ENCODE measurements at regions not wholly inside any gene's neighbourhood (a gene's known extent, or its start where the extent isn't known, plus 50 kb on each side); places are given as distances from the start of the nearest gene placed in this dataset.

GRCh38 chr3:22990291-22991200, 212.6 kb upstream of the UBE2E2 start:
- no peak overlapping the region for H3K27ac Mint-ChIP-seq
- peaks cover 0 to 14% (median 2%) of the 10 kb centered on the region in 8 donors for H3K9me3 Mint-ChIP-seq

DNA sequence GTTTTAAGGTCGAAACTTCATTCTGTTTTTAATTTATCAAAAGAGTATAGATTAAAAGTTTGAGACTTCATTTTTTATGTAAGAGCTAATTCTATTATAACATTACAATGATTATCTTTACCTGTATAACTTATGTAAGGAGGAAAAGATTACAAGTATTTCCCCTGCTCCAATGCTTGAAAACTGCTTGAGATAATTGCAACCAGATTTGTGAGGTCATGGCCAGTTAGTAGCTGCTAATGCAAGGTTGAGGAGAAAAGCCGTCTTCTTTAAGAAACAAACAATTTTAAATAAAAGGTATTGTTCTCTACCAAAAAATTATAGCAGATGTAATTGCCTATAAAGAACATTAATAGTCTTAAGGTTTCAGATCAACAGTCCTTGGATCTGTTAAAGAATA, 208.3 kb upstream of the UBE2E2 start:
- Mint-ChIP-seq H3K4me3 (no peak overlapping the region), H3K27ac (no peak overlapping the region), H3K4me1 (no peaks in the 10 kb centered on the region), H3K36me3 (no peaks in the 10 kb centered on the region), H3K9me3 (peaks cover 0 to 4% (median 0%) of the 10 kb centered on the region in 8 donors), H3K27me3 (no peaks in the 10 kb centered on the region)
- H3K9me3 ChIP-seq (ENCODE audit: control insufficient read depth in 1 of 2, low read length in 2 of 2) = no peaks in the 10 kb centered on the region
- ChIA-PET POLR2A (ENCODE audit: partially characterized antibody) (no interaction called here), CTCF (ENCODE audit: partially characterized antibody) (no interaction called here)
- no peak for DNase-seq
- intact Hi-C loops (cut with micrococcal nuclease) = no loop called here
- no peaks in the 10 kb centered on the region for H3K4me1 ChIP-seq (ENCODE audit: insufficient read depth, low read length)
- H3K27me3 ChIP-seq (ENCODE audit: insufficient read depth, low read length) = no peaks in the 10 kb centered on the region
- H3K27ac ChIP-seq (ENCODE audit: low read depth, low read length) = no peak overlapping the region
- no peaks in the 10 kb centered on the region for H3K36me3 ChIP-seq (ENCODE audit: insufficient read depth, low read length)
- no peak overlapping the region for H3K4me3 ChIP-seq (ENCODE audit: low read length in 2 of 2)

More at GRCh38 chr3:22990291-22991200, 212.6 kb upstream of the UBE2E2 start:
- no peaks in the 10 kb centered on the region for H3K27me3 ChIP-seq (ENCODE audit: insufficient read depth, low read length)
- no peaks in the 10 kb centered on the region for H3K36me3 ChIP-seq (ENCODE audit: insufficient read depth, low read length)
- no peaks in the 10 kb centered on the region for H3K36me3 Mint-ChIP-seq
- peak in 1 of 5 donors; percentile 0 for DNase-seq
- H3K4me3 ChIP-seq (ENCODE audit: low read length in 2 of 2) = no peak overlapping the region
- no peaks in the 10 kb centered on the region for H3K9me3 ChIP-seq (ENCODE audit: control insufficient read depth in 1 of 2, low read length in 2 of 2)
- no peak overlapping the region for H3K27ac ChIP-seq (ENCODE audit: low read depth, low read length)
- no peaks in the 10 kb centered on the region for H3K4me1 ChIP-seq (ENCODE audit: insufficient read depth, low read length)
- intact Hi-C loops (cut with micrococcal nuclease) = no loop called here
- H3K4me3 Mint-ChIP-seq = no peak overlapping the region
- H3K4me1 Mint-ChIP-seq = no peaks in the 10 kb centered on the region
- ChIA-PET POLR2A (ENCODE audit: partially characterized antibody) (no interaction called here), CTCF (ENCODE audit: partially characterized antibody) (no interaction called here)
- no peaks in the 10 kb centered on the region for H3K27me3 Mint-ChIP-seq

DNA sequence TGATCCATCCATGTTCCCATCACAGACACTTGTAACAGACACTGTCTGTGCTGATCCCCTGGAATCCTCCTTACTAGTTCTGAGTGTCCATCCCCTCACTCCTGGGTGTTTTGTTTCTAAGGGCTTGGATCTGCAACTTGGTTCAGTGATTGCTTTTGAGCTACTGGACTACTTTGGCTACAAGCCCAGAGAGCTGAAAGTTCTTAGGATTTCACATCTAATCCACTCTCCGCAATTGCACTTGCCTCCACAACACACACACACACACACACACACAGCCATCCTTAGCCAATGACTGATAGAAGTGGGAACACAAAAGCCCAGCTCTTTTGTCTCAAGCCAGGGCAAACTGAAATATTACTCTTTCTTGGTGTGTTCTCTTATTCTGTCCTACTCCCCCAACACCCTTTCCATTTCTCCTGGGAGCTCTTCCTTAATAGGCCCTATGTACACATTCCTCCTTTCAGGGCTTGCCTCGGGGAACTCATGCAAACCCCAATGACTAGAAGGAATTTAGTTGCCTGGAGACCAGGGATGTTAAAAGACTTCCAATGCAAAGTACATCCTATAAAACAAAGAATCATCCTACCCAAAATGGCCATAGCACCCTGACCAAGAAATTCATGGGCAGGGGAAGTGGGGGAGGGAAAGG, 206.1 kb upstream of the UBE2E2 start:
- no peaks in the 10 kb centered on the region for H3K27me3 ChIP-seq (ENCODE audit: insufficient read depth, low read length)
- H3K27ac ChIP-seq (ENCODE audit: low read depth, low read length) = no peak overlapping the region
- no peaks in the 10 kb centered on the region for H3K4me1 ChIP-seq (ENCODE audit: insufficient read depth, low read length)
- H3K4me3 ChIP-seq (ENCODE audit: low read length in 2 of 2) = no peak overlapping the region
- no peak for DNase-seq
- ChIA-PET POLR2A (ENCODE audit: partially characterized antibody) (no interaction called here), CTCF (ENCODE audit: partially characterized antibody) (no interaction called here)
- no peaks in the 10 kb centered on the region for H3K27me3 Mint-ChIP-seq
- no peaks in the 10 kb centered on the region for H3K9me3 ChIP-seq (ENCODE audit: control insufficient read depth in 1 of 2, low read length in 2 of 2)
- no peaks in the 10 kb centered on the region for H3K36me3 ChIP-seq (ENCODE audit: insufficient read depth, low read length)
- no peaks in the 10 kb centered on the region for H3K36me3 Mint-ChIP-seq
- H3K4me3 Mint-ChIP-seq = no peak overlapping the region
- H3K4me1 Mint-ChIP-seq = no peaks in the 10 kb centered on the region
- H3K9me3 Mint-ChIP-seq = peaks cover 0 to 4% (median 0%) of the 10 kb centered on the region in 8 donors
- intact Hi-C loops (cut with micrococcal nuclease) = no loop called here
- H3K27ac Mint-ChIP-seq = no peak overlapping the region

DNA sequence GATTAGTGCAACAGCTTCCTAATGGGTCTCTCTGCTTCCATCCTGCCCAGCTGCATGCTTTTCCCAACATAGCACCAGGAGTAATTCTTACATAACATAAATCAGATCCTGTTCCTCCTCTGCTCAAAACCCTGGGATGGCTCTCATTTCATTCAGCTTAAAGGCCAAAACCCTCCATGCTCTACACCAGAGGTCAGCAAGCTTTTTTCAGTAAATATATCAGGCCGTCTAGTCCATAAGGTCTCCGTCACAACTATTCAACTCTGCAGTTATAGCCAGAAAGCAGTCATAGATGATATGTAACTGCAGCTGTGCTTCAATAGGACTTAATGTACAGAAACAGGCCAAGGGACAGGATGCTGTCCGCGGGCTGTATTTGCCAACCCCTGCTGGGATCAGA, 202.8 kb upstream of the UBE2E2 start:
- H3K36me3 ChIP-seq (ENCODE audit: insufficient read depth, low read length) = no peaks in the 10 kb centered on the region
- peaks cover 0 to 4% (median 0%) of the 10 kb centered on the region in 8 donors for H3K9me3 Mint-ChIP-seq
- H3K36me3 Mint-ChIP-seq = no peaks in the 10 kb centered on the region
- H3K4me3 Mint-ChIP-seq = no peak overlapping the region
- ChIA-PET CTCF (ENCODE audit: partially characterized antibody) (no interaction called here), POLR2A (ENCODE audit: partially characterized antibody) (no interaction called here)
- H3K27ac ChIP-seq (ENCODE audit: low read depth, low read length) = no peak overlapping the region
- H3K4me3 ChIP-seq (ENCODE audit: low read length in 2 of 2) = no peak overlapping the region
- no peaks in the 10 kb centered on the region for H3K27me3 ChIP-seq (ENCODE audit: insufficient read depth, low read length)
- H3K27me3 Mint-ChIP-seq = no peaks in the 10 kb centered on the region
- DNase-seq = no peak
- H3K27ac Mint-ChIP-seq = no peak overlapping the region
- intact Hi-C loops (cut with micrococcal nuclease) = no loop called here
- H3K4me1 ChIP-seq (ENCODE audit: insufficient read depth, low read length) = no peaks in the 10 kb centered on the region
- no peaks in the 10 kb centered on the region for H3K9me3 ChIP-seq (ENCODE audit: control insufficient read depth in 1 of 2, low read length in 2 of 2)
- H3K4me1 Mint-ChIP-seq = no peaks in the 10 kb centered on the region

DNA sequence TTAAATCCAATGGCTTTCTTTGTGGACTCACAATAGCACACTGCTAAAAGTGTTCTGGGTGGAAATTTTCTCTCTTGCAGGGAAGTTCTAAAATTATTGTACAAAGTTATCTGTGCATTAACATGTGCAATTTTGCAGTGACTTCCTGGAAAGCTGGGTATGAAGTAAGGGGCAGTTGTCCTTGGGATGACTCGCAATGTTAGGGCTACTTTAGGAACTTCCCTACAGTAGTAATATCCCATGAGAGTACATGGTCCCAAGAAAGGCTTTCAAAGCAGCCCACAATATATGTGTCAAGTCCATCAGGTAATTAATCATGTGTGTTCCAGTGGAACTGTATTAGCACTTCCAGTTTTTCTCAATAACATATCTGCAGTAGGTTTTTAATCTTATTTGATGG, 201.0 kb upstream of the UBE2E2 start:
- DNase-seq = no peak

DNA sequence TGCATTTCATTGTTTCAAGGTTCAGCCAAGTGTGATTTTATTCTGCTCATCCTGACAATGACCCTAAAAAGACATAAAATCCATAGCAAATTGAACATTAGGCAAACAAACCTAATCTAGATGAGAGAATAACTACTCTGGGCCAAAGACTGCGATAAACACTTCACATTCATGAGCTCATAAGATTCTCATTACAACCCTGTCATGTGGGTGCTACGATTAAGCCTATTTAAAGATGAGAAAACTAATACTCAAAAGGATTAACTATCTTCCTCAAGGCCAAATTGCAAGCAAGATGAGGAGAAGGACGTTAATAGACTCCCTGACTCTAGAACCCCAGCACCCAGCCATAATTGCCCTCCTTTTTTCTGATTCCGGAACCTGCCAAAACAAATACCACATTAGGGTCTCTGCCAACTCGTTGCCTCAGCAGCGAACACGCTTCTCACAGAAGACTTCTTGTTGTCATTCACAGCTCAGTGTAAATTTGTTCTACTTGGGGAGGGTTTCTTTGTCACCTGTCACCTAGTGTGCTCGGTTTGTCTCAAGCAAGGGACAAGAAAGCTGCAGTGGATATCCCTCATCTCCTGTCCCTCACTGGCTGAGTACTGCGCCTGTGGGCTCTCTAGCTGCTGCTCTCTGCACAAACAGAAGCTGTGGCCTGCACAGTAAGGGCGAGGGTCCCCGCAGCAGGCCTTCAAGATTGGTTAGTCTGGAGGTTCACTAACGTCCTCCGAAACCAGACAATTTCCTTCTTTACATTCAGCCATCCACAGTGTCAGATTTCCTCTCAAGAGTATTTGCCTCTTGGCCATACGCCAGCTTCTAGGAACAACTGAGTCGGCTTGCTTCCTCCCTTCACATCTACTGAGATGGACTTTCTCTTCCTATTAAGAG, 200.0 kb upstream of the UBE2E2 start:
- no peak for DNase-seq
- ChIA-PET POLR2A (ENCODE audit: partially characterized antibody) (no interaction called here), CTCF (ENCODE audit: partially characterized antibody) (no interaction called here)
- Mint-ChIP-seq H3K36me3 (no peaks in the 10 kb centered on the region), H3K27me3 (no peaks in the 10 kb centered on the region), H3K4me1 (no peaks in the 10 kb centered on the region), H3K9me3 (peaks cover 0 to 2% (median 0%) of the 10 kb centered on the region in 8 donors), H3K4me3 (no peak overlapping the region), H3K27ac (no peak overlapping the region)
- no peak overlapping the region for H3K4me3 ChIP-seq (ENCODE audit: low read length in 2 of 2)
- no peaks in the 10 kb centered on the region for H3K4me1 ChIP-seq (ENCODE audit: insufficient read depth, low read length)
- no peak overlapping the region for H3K27ac ChIP-seq (ENCODE audit: low read depth, low read length)
- no peaks in the 10 kb centered on the region for H3K36me3 ChIP-seq (ENCODE audit: insufficient read depth, low read length)
- intact Hi-C loops (cut with micrococcal nuclease) = no loop called here
- no peaks in the 10 kb centered on the region for H3K9me3 ChIP-seq (ENCODE audit: control insufficient read depth in 1 of 2, low read length in 2 of 2)
- H3K27me3 ChIP-seq (ENCODE audit: insufficient read depth, low read length) = no peaks in the 10 kb centered on the region

More for the DNA sequence above, 201.0 kb upstream of the UBE2E2 start:
- Mint-ChIP-seq H3K4me1 (no peaks in the 10 kb centered on the region), H3K27me3 (no peaks in the 10 kb centered on the region), H3K9me3 (peaks cover 0 to 2% (median 0%) of the 10 kb centered on the region in 8 donors), H3K4me3 (no peak overlapping the region), H3K36me3 (no peaks in the 10 kb centered on the region), H3K27ac (no peak overlapping the region)
- Histone ChIP-seq H3K4me1 (ENCODE audit: insufficient read depth, low read length) (no peaks in the 10 kb centered on the region), H3K36me3 (ENCODE audit: insufficient read depth, low read length) (no peaks in the 10 kb centered on the region), H3K9me3 (ENCODE audit: control insufficient read depth in 1 of 2, low read length in 2 of 2) (no peaks in the 10 kb centered on the region), H3K27ac (ENCODE audit: low read depth, low read length) (no peak overlapping the region), H3K4me3 (ENCODE audit: low read length in 2 of 2) (no peak overlapping the region), H3K27me3 (ENCODE audit: insufficient read depth, low read length) (no peaks in the 10 kb centered on the region)
- CTCF ChIA-PET (ENCODE audit: partially characterized antibody) = no interaction called here
- intact Hi-C loops (cut with micrococcal nuclease) = no loop called here
- POLR2A ChIA-PET (ENCODE audit: partially characterized antibody) = no interaction called here

- no peak overlapping the region for H3K27ac ChIP-seq (ENCODE audit: low read depth, low read length)
- no peak overlapping the region for H3K4me3 ChIP-seq (ENCODE audit: low read length in 2 of 2)
- ChIA-PET POLR2A (ENCODE audit: partially characterized antibody) (no interaction called here), CTCF (ENCODE audit: partially characterized antibody) (no interaction called here)
- H3K4me3 Mint-ChIP-seq = no peak overlapping the region
- no peaks in the 10 kb centered on the region for H3K9me3 ChIP-seq (ENCODE audit: control insufficient read depth in 1 of 2, low read length in 2 of 2)
- no peaks in the 10 kb centered on the region for H3K27me3 ChIP-seq (ENCODE audit: insufficient read depth, low read length)
- peaks cover 0 to 2% (median 0%) of the 10 kb centered on the region in 8 donors for H3K9me3 Mint-ChIP-seq
- no peak overlapping the region for H3K27ac Mint-ChIP-seq
- H3K36me3 ChIP-seq (ENCODE audit: insufficient read depth, low read length) = no peaks in the 10 kb centered on the region
- no peaks in the 10 kb centered on the region for H3K4me1 ChIP-seq (ENCODE audit: insufficient read depth, low read length)
- intact Hi-C loops (cut with micrococcal nuclease) = no loop called here
- H3K36me3 Mint-ChIP-seq = no peaks in the 10 kb centered on the region
- no peak for DNase-seq
- no peaks in the 10 kb centered on the region for H3K4me1 Mint-ChIP-seq
- no peaks in the 10 kb centered on the region for H3K27me3 Mint-ChIP-seq
Observed at GRCh38 chr3:23003733-23004046, 199.4 kb upstream of the UBE2E2 start.
